HepG2 (cell line): ENCODE measurements at regions not wholly inside any gene's neighbourhood (a gene's known extent, or its start where the extent isn't known, plus 50 kb on each side); places are given as distances from the start of the nearest gene placed in this dataset.
A peak's percentile ranks its signal among the peaks of the same experiment; 100 is the strongest.

Experiments used
- BCL6 ChIP-seq: IDR thresholded peaks from 2 replicates; pipeline ENCODE4 v1.6.1; 2016; ENCODE audit warnings: missing genetic modification reagents, missing compliant biosample characterization
- CREB1 ChIP-seq, 2 experiments: fragments of 450-650 bp in 1 of 2; IDR thresholded peaks; 2 replicates each; pipeline ENCODE4 v1.6.1; 2016 to 2017; ENCODE audit warnings: control low read depth in 1 of 2, mild to moderate bottlenecking in 1 of 2, missing compliant biosample characterization in 1 of 2, missing genetic modification characterization in 1 of 2
- HNF4G ChIP-seq, 2 experiments: sonication (generic) in 1 of 2; formaldehyde crosslinking in 1 of 2; IDR thresholded peaks; 2 replicates each; pipeline versions ENCODE4 v1.4.0 to v1.6.1; 2011 to 2020; ENCODE audit warnings: borderline replicate concordance in 2 of 2, low read depth in 2 of 2, mild to moderate bottlenecking in 2 of 2, low read length in 1 of 2, missing genetic modification reagents in 1 of 2, moderate library complexity in 1 of 2
- NCOR1 ChIP-seq: fragments of 200-600 bp; sonication (generic); IDR thresholded peaks from 2 replicates; pipeline ENCODE4 v1.7.0; 2017; ENCODE audit warnings: antibody characterized with exemption, low read length, borderline replicate concordance
- NKX3-1 ChIP-seq: sonication (generic); formaldehyde crosslinking; IDR thresholded peaks from 2 replicates; pipeline ENCODE4 v1.5.0; 2020; ENCODE audit warnings: missing genetic modification reagents
- RAD21 ChIP-seq: fragments of 450-650 bp; formaldehyde crosslinking; IDR thresholded peaks from 2 replicates; pipeline ENCODE4 v1.5.0; 2020; ENCODE audit warnings: mild to moderate bottlenecking
- RBM22 ChIP-seq: fragments of 200-400 bp; formaldehyde crosslinking; optimal IDR thresholded peaks from 2 replicates; pipeline ENCODE3; 2017; ENCODE audit warnings: mild to moderate bottlenecking, low read length, moderate library complexity
- RBM39 ChIP-seq: fragments of 200-400 bp; formaldehyde crosslinking; IDR thresholded peaks from one replicate; pipeline ENCODE4 v1.6.1; 2018; ENCODE audit warnings: antibody characterized with exemption, mild to moderate bottlenecking, low read depth, low read length; ENCODE audit not compliant: poor library complexity, severe bottlenecking
- RFX3 ChIP-seq: IDR thresholded peaks from 2 replicates; pipeline ENCODE4 v1.6.1; 2016; ENCODE audit warnings: missing biosample characterization, missing genetic modification reagents
- SALL1 ChIP-seq: sonication (generic); formaldehyde crosslinking; IDR thresholded peaks from 2 replicates; pipeline ENCODE4 v1.8.0; 2022; ENCODE audit warnings: mild to moderate bottlenecking, missing genetic modification reagents
- XRCC5 ChIP-seq: fragments of 200-400 bp; formaldehyde crosslinking; optimal IDR thresholded peaks from 2 replicates; pipeline ENCODE3; 2017; ENCODE audit warnings: mild to moderate bottlenecking, low read length
- ZNF136 ChIP-seq: sonication (generic); formaldehyde crosslinking; IDR thresholded peaks from 2 replicates; pipeline ENCODE4 v1.8.1; 2022; ENCODE audit warnings: low read depth, mild to moderate bottlenecking, moderate library complexity, missing genetic modification reagents
- ZNF552 ChIP-seq: sonication (generic); formaldehyde crosslinking; IDR thresholded peaks from 2 replicates; pipeline ENCODE4 v1.9.0; 2022; ENCODE audit warnings: missing genetic modification reagents, mild to moderate bottlenecking, borderline replicate concordance
- ZNF720 ChIP-seq: sonication (generic); formaldehyde crosslinking; IDR thresholded peaks from 2 replicates; pipeline ENCODE4 v1.4.0; 2020; ENCODE audit warnings: missing genetic modification reagents
- TF ChIP-seq, protein P1 (sequence below): sonication (generic); formaldehyde crosslinking; IDR thresholded peaks from 2 replicates; pipeline ENCODE4 v1.4.0; 2020; ENCODE audit warnings: mild to moderate bottlenecking, missing genetic modification reagents
- TF ChIP-seq, protein P2 (sequence below): sonication (generic); formaldehyde crosslinking; IDR thresholded peaks from 2 replicates; pipeline ENCODE4 v1.4.0; 2020; ENCODE audit warnings: mild to moderate bottlenecking, missing genetic modification reagents
- TF ChIP-seq, protein P3 (sequence below), 2 experiments: sonication (generic) in 1 of 2; formaldehyde crosslinking in 1 of 2; IDR thresholded peaks; 2 replicates each; pipeline versions ENCODE4 v1.4.0 to v1.6.1; 2016 to 2020; ENCODE audit warnings: borderline replicate concordance in 1 of 2, low read depth in 1 of 2, mild to moderate bottlenecking in 1 of 2, missing genetic modification reagents in 1 of 2
- TF ChIP-seq, protein P4 (sequence below): sonication (generic); formaldehyde crosslinking; IDR thresholded peaks from 2 replicates; pipeline ENCODE4 v1.8.1; 2022; ENCODE audit warnings: low read depth, mild to moderate bottlenecking, missing genetic modification reagents

DNA sequence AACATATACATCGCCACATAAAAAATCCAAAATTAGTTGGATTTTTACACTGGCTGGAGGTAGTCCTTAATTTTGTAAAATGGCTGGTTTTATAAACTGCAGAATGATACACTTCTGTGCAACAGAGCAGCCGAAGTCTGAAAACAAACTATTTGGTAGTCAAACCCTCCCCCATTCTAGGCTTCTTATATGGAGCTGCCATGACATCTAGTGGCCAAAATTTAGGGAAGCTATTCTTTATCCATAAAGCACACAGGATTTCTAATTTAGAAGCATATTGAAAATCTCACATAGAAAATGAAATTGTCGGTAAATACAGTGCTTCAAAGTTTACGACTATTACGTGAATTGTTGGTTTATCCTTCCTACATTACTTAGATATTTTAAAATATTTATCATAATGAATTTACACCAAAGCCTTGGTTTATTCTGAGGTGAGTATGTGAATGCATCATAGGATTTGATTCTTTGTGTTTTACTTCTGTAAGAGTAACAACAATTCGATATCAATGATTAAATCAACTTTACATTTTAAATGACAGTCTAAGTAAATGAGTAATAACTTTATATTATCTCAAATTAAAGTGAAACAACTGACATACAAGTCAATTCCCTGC is 113.4 kb upstream of the FAM241A start (continued):
- TF ChIP-seq CREB1 (IDR thresholded peaks at IDR 0.05) (no peak), CREB1 (CRISPR knock-in tag; IDR thresholded peaks at IDR 0.05) (no peak), ZNF720 (CRISPR knock-in tag) (no peak), ZNF136 (CRISPR knock-in tag) (no peak), RBM39 (no peak), RBM22 (no peak), XRCC5 (no peak), BCL6 (CRISPR knock-in tag) (no peak), NKX3-1 (no peak), HNF4G (IDR thresholded peaks at IDR 0.05; ENCODE audit: borderline replicate concordance, low read depth, low read length) (no peak), HNF4G (CRISPR knock-in tag; IDR thresholded peaks at IDR 0.05; ENCODE audit: borderline replicate concordance, low read depth) (no peak), ZNF552 (CRISPR knock-in tag) (no peak), RAD21 (peak; percentile 54), NCOR1 (no peak), SALL1 (CRISPR knock-in tag) (no peak), RFX3 (CRISPR knock-in tag) (no peak)
- TF ChIP-seq, protein P1, sequence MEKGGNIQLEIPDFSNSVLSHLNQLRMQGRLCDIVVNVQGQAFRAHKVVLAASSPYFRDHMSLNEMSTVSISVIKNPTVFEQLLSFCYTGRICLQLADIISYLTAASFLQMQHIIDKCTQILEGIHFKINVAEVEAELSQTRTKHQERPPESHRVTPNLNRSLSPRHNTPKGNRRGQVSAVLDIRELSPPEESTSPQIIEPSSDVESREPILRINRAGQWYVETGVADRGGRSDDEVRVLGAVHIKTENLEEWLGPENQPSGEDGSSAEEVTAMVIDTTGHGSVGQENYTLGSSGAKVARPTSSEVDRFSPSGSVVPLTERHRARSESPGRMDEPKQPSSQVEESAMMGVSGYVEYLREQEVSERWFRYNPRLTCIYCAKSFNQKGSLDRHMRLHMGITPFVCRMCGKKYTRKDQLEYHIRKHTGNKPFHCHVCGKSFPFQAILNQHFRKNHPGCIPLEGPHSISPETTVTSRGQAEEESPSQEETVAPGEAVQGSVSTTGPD (CRISPR knock-in tag): no peak
- TF ChIP-seq, protein P2, sequence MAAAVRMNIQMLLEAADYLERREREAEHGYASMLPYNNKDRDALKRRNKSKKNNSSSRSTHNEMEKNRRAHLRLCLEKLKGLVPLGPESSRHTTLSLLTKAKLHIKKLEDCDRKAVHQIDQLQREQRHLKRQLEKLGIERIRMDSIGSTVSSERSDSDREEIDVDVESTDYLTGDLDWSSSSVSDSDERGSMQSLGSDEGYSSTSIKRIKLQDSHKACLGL (CRISPR knock-in tag): no peak
- TF ChIP-seq, protein P3, sequence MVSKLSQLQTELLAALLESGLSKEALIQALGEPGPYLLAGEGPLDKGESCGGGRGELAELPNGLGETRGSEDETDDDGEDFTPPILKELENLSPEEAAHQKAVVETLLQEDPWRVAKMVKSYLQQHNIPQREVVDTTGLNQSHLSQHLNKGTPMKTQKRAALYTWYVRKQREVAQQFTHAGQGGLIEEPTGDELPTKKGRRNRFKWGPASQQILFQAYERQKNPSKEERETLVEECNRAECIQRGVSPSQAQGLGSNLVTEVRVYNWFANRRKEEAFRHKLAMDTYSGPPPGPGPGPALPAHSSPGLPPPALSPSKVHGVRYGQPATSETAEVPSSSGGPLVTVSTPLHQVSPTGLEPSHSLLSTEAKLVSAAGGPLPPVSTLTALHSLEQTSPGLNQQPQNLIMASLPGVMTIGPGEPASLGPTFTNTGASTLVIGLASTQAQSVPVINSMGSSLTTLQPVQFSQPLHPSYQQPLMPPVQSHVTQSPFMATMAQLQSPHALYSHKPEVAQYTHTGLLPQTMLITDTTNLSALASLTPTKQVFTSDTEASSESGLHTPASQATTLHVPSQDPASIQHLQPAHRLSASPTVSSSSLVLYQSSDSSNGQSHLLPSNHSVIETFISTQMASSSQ (IDR thresholded peaks at IDR 0.05; ENCODE audit: low read depth): no peak
- TF ChIP-seq, protein P3 (CRISPR knock-in tag; IDR thresholded peaks at IDR 0.05; ENCODE audit: borderline replicate concordance): no peak
- TF ChIP-seq, protein P4, sequence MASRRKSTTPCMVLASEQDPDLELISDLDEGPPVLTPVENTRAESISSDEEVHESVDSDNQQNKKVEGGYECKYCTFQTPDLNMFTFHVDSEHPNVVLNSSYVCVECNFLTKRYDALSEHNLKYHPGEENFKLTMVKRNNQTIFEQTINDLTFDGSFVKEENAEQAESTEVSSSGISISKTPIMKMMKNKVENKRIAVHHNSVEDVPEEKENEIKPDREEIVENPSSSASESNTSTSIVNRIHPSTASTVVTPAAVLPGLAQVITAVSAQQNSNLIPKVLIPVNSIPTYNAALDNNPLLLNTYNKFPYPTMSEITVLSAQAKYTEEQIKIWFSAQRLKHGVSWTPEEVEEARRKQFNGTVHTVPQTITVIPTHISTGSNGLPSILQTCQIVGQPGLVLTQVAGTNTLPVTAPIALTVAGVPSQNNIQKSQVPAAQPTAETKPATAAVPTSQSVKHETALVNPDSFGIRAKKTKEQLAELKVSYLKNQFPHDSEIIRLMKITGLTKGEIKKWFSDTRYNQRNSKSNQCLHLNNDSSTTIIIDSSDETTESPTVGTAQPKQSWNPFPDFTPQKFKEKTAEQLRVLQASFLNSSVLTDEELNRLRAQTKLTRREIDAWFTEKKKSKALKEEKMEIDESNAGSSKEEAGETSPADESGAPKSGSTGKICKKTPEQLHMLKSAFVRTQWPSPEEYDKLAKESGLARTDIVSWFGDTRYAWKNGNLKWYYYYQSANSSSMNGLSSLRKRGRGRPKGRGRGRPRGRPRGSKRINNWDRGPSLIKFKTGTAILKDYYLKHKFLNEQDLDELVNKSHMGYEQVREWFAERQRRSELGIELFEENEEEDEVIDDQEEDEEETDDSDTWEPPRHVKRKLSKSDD (CRISPR knock-in tag): no peak
